CD14-positive monocyte (primary cell): ENCODE measurements at regions not wholly inside any gene's neighbourhood (a gene's known extent, or its start where the extent isn't known, plus 50 kb on each side); places are given as distances from the start of the nearest gene placed in this dataset.

Experiments used
- DNase-seq, 3 donors: peaks; one replicate each; pipeline ENCODE4 v3.0.0-alpha.2; 2011 to 2022
- H2AFZ ChIP-seq: 2 replicates; pipeline ENCODE4 v1.6.0; 2012; ENCODE audit warnings: mild to moderate bottlenecking, low read depth, low read length, inconsistent platforms; ENCODE audit not compliant: insufficient read depth, poor library complexity, severe bottlenecking
- H3K27ac ChIP-seq, 2 donors: 1 replicate in 1 of 2; 2 replicates in 1 of 2; pipeline ENCODE4 v1.5.1; 2012 to 2013; ENCODE audit warnings: low read length in 2 of 2, control low read depth in 1 of 2, inconsistent platforms in 1 of 2, low read depth in 1 of 2, mild to moderate bottlenecking in 1 of 2
- H3K27me3 ChIP-seq, 2 donors: one replicate each; pipeline versions ENCODE4 v1.6.0 to v1.6.1; 2011 to 2013; ENCODE audit warnings: low read length in 2 of 2; ENCODE audit not compliant: control insufficient read depth in 2 of 2, insufficient read depth in 2 of 2
- H3K36me3 ChIP-seq, 2 donors: replicated peaks in 1 of 2; 1 replicate in 1 of 2; 2 replicates in 1 of 2; pipeline versions ENCODE4 v1.5.1 to v1.6.1; 2012 to 2013; ENCODE audit warnings: low read length in 2 of 2, control low read depth in 1 of 2, inconsistent platforms in 1 of 2, mild to moderate bottlenecking in 1 of 2; ENCODE audit not compliant: insufficient read depth in 2 of 2, control insufficient read depth in 1 of 2
- H3K4me1 ChIP-seq, 2 donors: 1 replicate in 1 of 2; 2 replicates in 1 of 2; pipeline versions ENCODE4 v1.5.1 to v1.6.1; 2012 to 2013; ENCODE audit warnings: low read length in 2 of 2, control low read depth in 1 of 2, inconsistent platforms in 1 of 2, mild to moderate bottlenecking in 1 of 2, moderate library complexity in 1 of 2; ENCODE audit not compliant: insufficient read depth in 2 of 2, control insufficient read depth in 1 of 2
- H3K4me2 ChIP-seq: replicated peaks from 2 replicates; pipeline ENCODE3; 2012; ENCODE audit warnings: low read length, moderate library complexity, mild to moderate bottlenecking; ENCODE audit not compliant: poor library complexity, severe bottlenecking; ENCODE audit errors: extremely low read depth
- H3K4me3 ChIP-seq, 3 experiments: fragments of 200-600 bp in 1 of 3; sonication (generic) in 1 of 3; replicated peaks in 1 of 3; 1 replicate in 2 of 3; 2 replicates in 1 of 3; pipeline ENCODE4 v1.5.1; 2011 to 2013; ENCODE audit warnings: low read length in 3 of 3, mild to moderate bottlenecking in 3 of 3, control low read depth in 2 of 3, low read depth in 2 of 3, inconsistent platforms in 1 of 3, moderate library complexity in 1 of 3
- H3K79me2 ChIP-seq: 2 replicates; pipeline ENCODE4 v1.6.0; 2012; ENCODE audit warnings: mild to moderate bottlenecking, control low read depth, inconsistent platforms, low read length, moderate library complexity; ENCODE audit not compliant: insufficient read depth
- H3K9ac ChIP-seq: 2 replicates; pipeline ENCODE4 v1.6.0; 2017; ENCODE audit warnings: low read length, mild to moderate bottlenecking; ENCODE audit not compliant: insufficient read depth, poor library complexity, severe bottlenecking
- H3K9me3 ChIP-seq, 2 donors: replicated peaks in 1 of 2; 1 replicate in 1 of 2; 2 replicates in 1 of 2; pipeline versions ENCODE4 v1.5.1 to v1.6.1; 2012 to 2013; ENCODE audit warnings: low read length in 2 of 2, control low read depth in 1 of 2; ENCODE audit not compliant: control insufficient read depth in 1 of 2, insufficient read depth in 1 of 2
- H4K20me1 ChIP-seq: 2 replicates; pipeline ENCODE4 v1.6.0; 2012; ENCODE audit warnings: mild to moderate bottlenecking, low read length, control low read depth, moderate library complexity; ENCODE audit not compliant: insufficient read depth
- H3K27ac Mint-ChIP-seq, 7 donors: one replicate each; pipeline ENCODE4 v1.8.0; 2020; ENCODE audit warnings: mild to moderate bottlenecking in 7 of 7, mixed read lengths in 7 of 7, moderate library complexity in 6 of 7, inconsistent platforms in 2 of 7
- H3K27me3 Mint-ChIP-seq, 3 donors: one replicate each; pipeline ENCODE4 v1.8.0; 2021 to 2022; ENCODE audit warnings: low read depth in 3 of 3, mild to moderate bottlenecking in 3 of 3, mixed read lengths in 3 of 3, moderate library complexity in 3 of 3, inconsistent platforms in 1 of 3
- H3K36me3 Mint-ChIP-seq, 2 donors: one replicate each; pipeline ENCODE4 v1.8.0; 2020; ENCODE audit warnings: mixed read lengths in 2 of 2, inconsistent platforms in 1 of 2, mild to moderate bottlenecking in 1 of 2
- H3K4me1 Mint-ChIP-seq: one replicate; pipeline ENCODE4 v1.8.0; 2020; ENCODE audit warnings: mild to moderate bottlenecking, mixed read lengths
- H3K4me3 Mint-ChIP-seq, 2 donors: one replicate each; pipeline ENCODE4 v1.8.0; 2020; ENCODE audit warnings: mild to moderate bottlenecking in 2 of 2, mixed read lengths in 2 of 2, moderate library complexity in 1 of 2
- H3K9me3 Mint-ChIP-seq, 7 donors: one replicate each; pipeline ENCODE4 v1.8.0; 2020 to 2022; ENCODE audit warnings: mixed read lengths in 7 of 7, mild to moderate bottlenecking in 6 of 7, moderate library complexity in 6 of 7, inconsistent platforms in 2 of 7
- CTCF ChIP-seq: fragments of 200-600 bp; IDR thresholded peaks from one replicate; pipeline ENCODE4 v1.8.0; 2022; ENCODE audit warnings: antibody characterized with exemption, mild to moderate bottlenecking
- WGBS: methylation state at CpG from one replicate; pipeline ENCODE4 v1.1.5; 2013; ENCODE audit warnings: missing lambda C conversion rate; ENCODE audit not compliant: insufficient coverage; 5-methylcytosine and 5-hydroxymethylcytosine counted together
- intact Hi-C, 2 donors: fragments of 100-400 bp; cut with micrococcal nuclease; formaldehyde crosslinking; loops; one replicate each; pipeline versions ENCODE4 v1.15.0 to v1.15.1; 2023

- no peaks in the 10 kb centered on the region for H3K79me2 ChIP-seq
- Mint-ChIP-seq H3K27me3 (peaks cover 0 to 5% (median 2%) of the 10 kb centered on the region in 3 donors), H3K4me3 (no peak overlapping the region), H3K9me3 (peaks cover 0 to 3% (median 2%) of the 10 kb centered on the region in 7 donors), H3K27ac (no peak overlapping the region), H3K36me3 (no peaks in the 10 kb centered on the region), H3K4me1 (no peaks in the 10 kb centered on the region)
- no peaks in the 10 kb centered on the region for H3K27me3 ChIP-seq
- no peaks in the 10 kb centered on the region for H3K9me3 ChIP-seq
- H4K20me1 ChIP-seq = no peaks in the 10 kb centered on the region
- DNase-seq = no peak
- 99% methylated on average over 5 of the region's 5 CpGs for WGBS
- intact Hi-C loops = no loop called here
- no peak overlapping the region for H3K27ac ChIP-seq
- H3K4me3 ChIP-seq = no peak overlapping the region
- H3K9ac ChIP-seq = no peak overlapping the region
- no peak overlapping the region for H2AFZ ChIP-seq
- no peaks in the 10 kb centered on the region for H3K4me1 ChIP-seq
- H3K4me2 ChIP-seq = no peak overlapping the region
- no peaks in the 10 kb centered on the region for H3K36me3 ChIP-seq
- TF ChIP-seq CTCF = no peak
These were observed 569.9 kb downstream of the CDH26 start for GRCh38 chr20:60528141-60528540.

- Histone ChIP-seq H3K4me2 (no peak overlapping the region), H2AFZ (no peak overlapping the region), H3K4me1 (no peaks in the 10 kb centered on the region), H4K20me1 (no peaks in the 10 kb centered on the region), H3K4me3 (no peak overlapping the region), H3K79me2 (no peaks in the 10 kb centered on the region), H3K27me3 (no peaks in the 10 kb centered on the region), H3K27ac (no peak overlapping the region), H3K36me3 (no peaks in the 10 kb centered on the region), H3K9ac (no peak overlapping the region), H3K9me3 (no peaks in the 10 kb centered on the region)
- Mint-ChIP-seq H3K4me1 (no peaks in the 10 kb centered on the region), H3K9me3 (peaks cover 0 to 3% (median 2%) of the 10 kb centered on the region in 7 donors), H3K36me3 (no peaks in the 10 kb centered on the region), H3K4me3 (no peak overlapping the region), H3K27ac (no peak overlapping the region), H3K27me3 (peaks cover 0 to 3% (median 2%) of the 10 kb centered on the region in 3 donors)
- intact Hi-C loops = no loop called here
- 90% methylated on average over 5 of the region's 5 CpGs for WGBS
- no peak for DNase-seq
- no peak for TF ChIP-seq CTCF
These were observed 570.9 kb downstream of the CDH26 start for GRCh38 chr20:60529149-60529548.
